Prostate gland (tissue), 2 donors: ENCODE measurements at regions not wholly inside any gene's neighbourhood (a gene's known extent, or its start where the extent isn't known, plus 50 kb on each side); places are given as distances from the start of the nearest gene placed in this dataset.

Experiments
- POLR2A ChIP-seq: fragments of 450-650 bp; IDR thresholded peaks from one replicate; pipeline ENCODE4 v1.6.1; 2016; ENCODE audit warnings: antibody characterized with exemption, mild to moderate bottlenecking
- POLR2AphosphoS5 ChIP-seq: sonication (generic); formaldehyde crosslinking; IDR thresholded peaks from one replicate; pipeline ENCODE4 v1.6.1; 2017; ENCODE audit warnings: antibody characterized with exemption
- TF ChIP-seq, protein P1 (sequence below), 4 experiments: fragments of 200-600 bp in 2 of 4; fragments of 450-650 bp in 2 of 4; sonication (generic) in 2 of 4; IDR thresholded peaks; 1 replicate in 3 of 4; 2 replicates in 1 of 4; pipeline ENCODE4 v1.5.1; 2016 to 2019; ENCODE audit warnings: antibody characterized with exemption in 4 of 4, mild to moderate bottlenecking in 2 of 4, moderate library complexity in 2 of 4

DNA sequence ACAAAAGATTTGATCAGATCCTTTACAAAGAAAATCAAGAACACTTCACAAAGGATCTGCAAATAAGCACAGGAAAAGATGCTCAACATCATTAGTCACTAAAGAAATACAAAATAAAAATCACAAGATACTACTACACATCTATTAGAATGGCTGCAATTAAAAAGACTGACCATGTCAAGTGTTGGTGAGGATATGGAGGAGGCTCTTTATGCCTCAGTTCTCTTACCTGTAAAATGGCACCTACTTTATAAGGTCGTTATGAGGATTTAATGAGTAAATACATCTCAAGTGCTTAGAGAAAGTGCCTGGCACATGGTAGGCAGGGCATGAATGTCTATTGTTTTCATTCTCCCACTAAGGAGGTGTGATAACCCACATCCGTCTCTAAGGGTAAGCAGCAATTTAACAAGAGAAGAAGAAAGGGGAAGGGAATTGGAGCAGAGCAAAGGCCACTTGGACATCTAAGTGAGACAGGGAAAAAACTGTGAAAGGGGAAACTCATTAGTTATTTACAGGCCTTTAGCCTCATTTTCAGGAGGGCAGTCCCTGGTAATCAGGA is 157.5 kb upstream of the NFE2L3 start:
- TF ChIP-seq, protein P1, sequence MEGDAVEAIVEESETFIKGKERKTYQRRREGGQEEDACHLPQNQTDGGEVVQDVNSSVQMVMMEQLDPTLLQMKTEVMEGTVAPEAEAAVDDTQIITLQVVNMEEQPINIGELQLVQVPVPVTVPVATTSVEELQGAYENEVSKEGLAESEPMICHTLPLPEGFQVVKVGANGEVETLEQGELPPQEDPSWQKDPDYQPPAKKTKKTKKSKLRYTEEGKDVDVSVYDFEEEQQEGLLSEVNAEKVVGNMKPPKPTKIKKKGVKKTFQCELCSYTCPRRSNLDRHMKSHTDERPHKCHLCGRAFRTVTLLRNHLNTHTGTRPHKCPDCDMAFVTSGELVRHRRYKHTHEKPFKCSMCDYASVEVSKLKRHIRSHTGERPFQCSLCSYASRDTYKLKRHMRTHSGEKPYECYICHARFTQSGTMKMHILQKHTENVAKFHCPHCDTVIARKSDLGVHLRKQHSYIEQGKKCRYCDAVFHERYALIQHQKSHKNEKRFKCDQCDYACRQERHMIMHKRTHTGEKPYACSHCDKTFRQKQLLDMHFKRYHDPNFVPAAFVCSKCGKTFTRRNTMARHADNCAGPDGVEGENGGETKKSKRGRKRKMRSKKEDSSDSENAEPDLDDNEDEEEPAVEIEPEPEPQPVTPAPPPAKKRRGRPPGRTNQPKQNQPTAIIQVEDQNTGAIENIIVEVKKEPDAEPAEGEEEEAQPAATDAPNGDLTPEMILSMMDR (IDR thresholded peaks at IDR 0.05), result no peak
- no peak for TF ChIP-seq POLR2A
- no peak for TF ChIP-seq POLR2AphosphoS5
